ENCODE measurements at regions not wholly inside any gene's neighbourhood (a gene's known extent, or its start where the extent isn't known, plus 50 kb on each side); places are given as distances from the start of the nearest gene placed in this dataset.

DNA sequence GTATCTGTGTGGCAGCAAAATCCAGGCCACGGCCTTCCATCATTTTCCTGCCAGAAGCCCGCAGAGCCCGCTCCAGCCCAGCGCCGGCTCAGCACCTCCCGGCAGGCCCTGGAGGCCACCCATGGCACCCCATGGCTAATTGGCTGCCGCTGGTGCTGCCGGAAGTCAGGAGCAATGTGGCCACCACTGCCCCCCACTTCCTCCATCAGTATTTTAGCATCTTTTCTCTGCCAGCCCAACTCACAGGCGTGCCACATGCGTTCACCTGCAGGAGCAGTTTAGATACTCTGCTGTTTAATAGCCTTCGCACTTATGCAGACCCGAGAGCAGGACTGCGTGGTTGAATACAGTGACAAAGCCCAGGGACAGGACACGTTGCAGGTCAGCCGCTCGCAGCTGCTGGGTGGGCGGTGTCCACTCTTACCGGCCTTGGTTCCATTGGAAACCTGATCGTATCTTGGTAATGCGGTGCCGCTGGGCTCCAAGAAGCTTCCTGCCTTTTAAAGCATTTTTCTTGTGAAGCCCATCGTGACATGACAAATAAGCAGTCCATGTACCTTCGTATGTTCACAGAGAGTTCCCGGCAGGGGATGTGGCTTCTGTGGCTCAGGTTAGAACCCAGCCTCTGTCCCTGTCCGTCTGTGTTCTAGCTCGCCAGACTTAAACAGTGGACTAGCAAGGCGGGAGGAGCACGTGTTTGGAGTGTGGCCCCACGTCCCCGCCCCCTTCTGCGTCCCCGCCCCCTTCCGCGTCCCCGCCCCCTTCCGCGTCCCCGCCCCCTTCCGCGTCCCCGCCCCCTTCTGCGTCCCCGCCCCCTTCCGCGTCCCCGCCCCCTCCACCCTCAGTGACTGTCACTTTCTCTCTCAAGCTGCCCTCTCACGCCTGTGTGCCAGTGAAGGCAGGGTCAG, 162.0 kb upstream of the SOX1 start:
- TF ChIP-seq, protein P1, sequence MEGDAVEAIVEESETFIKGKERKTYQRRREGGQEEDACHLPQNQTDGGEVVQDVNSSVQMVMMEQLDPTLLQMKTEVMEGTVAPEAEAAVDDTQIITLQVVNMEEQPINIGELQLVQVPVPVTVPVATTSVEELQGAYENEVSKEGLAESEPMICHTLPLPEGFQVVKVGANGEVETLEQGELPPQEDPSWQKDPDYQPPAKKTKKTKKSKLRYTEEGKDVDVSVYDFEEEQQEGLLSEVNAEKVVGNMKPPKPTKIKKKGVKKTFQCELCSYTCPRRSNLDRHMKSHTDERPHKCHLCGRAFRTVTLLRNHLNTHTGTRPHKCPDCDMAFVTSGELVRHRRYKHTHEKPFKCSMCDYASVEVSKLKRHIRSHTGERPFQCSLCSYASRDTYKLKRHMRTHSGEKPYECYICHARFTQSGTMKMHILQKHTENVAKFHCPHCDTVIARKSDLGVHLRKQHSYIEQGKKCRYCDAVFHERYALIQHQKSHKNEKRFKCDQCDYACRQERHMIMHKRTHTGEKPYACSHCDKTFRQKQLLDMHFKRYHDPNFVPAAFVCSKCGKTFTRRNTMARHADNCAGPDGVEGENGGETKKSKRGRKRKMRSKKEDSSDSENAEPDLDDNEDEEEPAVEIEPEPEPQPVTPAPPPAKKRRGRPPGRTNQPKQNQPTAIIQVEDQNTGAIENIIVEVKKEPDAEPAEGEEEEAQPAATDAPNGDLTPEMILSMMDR (IDR thresholded peaks at IDR 0.05), result no peak
- TF ChIP-seq POLR2AphosphoS5 (IDR thresholded peaks at IDR 0.05) (no peak), POLR2A (IDR thresholded peaks at IDR 0.05) (no peak)
